HT-29 (cell line): ENCODE measurements at regions not wholly inside any gene's neighbourhood (a gene's known extent, or its start where the extent isn't known, plus 50 kb on each side); places are given as distances from the start of the nearest gene placed in this dataset.
"Not testable (repeated sequence)": the region's sequence is repeated elsewhere in the genome, so short reads cannot be mapped to it uniquely, and the experiment has no call there.

ENCODE experiments used
- DNase-seq: peaks from one replicate; pipeline ENCODE4 v3.0.0-alpha.2; 2015; ENCODE audit warnings: low spot score

- DNase-seq = no peak
Measured at GRCh38 chr3:72093270-72093991, 308.5 kb upstream of the PROK2 start.

- DNase-seq = peak; percentile 14
Measured at GRCh38 chr3:72092778-72093177, 307.8 kb upstream of the PROK2 start.

DNA sequence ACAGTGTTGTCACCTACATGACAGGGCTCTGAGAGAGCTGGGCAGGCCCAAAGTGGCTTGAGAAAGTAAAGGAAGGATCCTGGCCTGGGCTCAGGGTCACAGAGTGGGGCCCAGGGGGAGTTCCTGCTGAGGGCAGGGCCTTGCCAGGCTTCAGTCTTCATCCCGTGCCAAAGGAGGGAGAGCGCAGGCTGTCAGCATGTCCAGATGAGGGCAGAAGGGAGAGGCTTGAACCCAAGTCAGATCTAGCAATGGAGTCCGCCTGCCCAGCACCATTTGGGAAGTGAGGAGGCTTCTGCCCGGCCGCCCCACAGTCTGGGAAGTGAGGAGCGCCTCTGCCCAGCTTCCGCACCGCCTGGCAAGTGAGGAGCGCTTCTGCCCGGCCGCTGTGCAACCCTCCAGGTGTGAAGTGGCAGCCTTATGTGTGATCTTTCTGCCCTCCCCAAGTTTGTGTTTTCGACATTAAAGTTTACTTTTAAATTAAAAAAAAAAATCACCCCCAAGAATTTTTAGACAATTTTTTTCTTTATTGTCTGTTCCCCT, 303.6 kb upstream of the PROK2 start:
- DNase-seq = no peak

GRCh38 chr3:72087420-72087819, 302.5 kb upstream of the PROK2 start:
- DNase-seq = no peak

DNA sequence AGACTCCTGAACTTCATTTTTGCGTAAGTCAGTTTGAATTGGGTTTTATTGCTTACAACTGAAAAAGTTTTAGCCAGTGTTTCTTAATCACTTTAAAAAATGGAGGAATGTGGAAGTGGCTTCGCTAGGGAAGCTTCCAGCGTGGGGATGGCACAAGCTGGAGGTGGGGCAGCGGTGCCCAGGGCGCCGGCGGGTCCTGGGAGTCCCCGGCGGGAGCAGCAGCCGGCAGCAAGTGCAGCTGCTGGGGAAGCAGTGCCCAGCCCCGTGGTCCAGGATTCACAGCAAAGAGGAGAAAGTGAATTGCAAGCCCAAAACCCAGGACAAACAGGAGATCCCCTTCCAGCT, 301.8 kb upstream of the PROK2 start:
- DNase-seq = no peak

- DNase-seq = no peak
Measured at GRCh38 chr3:72086042-72086742, 301.2 kb upstream of the PROK2 start.

GRCh38 chr3:72085036-72085435, 300.1 kb upstream of the PROK2 start:
- DNase-seq = no peak

DNA sequence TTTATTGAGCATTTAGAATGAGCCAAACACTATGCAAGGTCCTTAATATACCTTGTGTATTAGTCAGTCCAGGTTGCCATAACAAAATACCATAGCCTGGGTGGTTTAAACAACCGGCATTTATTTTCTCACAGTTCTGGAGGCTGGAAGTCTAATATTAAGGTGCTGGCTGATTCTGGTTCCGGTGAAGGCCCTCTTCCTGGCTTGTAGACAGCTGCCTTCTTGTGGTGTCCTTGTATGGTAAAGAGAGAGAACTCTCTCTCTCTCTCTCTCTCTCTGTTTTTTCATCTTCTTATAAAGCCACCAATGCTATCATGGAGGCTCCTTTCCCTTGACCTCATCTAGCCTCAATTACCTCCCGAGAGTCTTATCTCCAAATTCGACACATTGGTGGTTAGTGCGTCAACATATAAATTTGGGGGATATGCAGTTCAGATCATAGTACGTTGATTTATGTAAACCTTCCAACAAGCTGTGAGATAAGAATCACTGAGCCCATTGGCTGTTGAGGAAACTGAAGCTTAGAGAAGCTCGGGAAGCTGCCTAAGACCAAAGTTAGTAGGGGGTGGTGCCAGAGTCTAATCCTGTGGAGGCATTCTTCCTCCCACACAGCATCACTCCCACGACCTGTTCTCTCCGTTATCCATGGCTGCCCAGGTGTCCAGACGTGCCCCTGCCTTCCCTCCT, 298.0 kb upstream of the PROK2 start:
- DNase-seq = no peak

- DNase-seq = no peak
Measured at GRCh38 chr3:72082186-72082715, 297.3 kb upstream of the PROK2 start.

DNA sequence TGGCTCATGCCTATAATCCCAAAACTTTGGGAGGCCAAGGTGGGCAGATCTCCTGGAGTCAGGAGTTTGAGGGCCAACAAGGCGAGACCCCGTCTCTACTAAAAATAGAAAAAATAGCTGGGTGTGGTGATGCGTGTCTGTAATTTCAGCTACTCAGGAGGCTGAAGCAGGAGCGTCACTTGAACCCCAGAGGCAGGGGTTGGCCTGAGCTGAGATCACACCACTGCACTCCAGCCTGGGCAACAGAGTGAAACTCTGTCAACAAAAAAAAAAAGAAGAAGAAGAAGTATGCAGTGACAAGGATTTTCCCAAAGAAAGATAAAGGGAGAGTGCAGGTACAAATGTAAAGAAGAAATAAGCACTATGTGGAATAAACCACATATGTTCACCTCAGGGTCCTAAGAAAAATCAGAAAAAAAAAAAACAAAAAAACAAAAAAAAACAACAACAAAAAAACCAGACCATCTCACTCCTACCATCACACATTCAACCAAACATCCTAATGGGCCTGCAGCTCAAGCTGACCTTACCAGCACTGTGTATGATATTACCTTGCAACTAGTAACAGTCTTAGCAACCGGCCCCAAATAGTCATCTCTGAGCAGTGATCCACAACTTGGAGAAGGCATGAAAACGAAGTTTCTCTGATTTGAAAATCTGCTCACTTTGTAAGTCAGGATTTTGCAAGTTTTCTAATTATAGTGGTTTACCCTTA, 296.7 kb upstream of the PROK2 start:
- DNase-seq = no peak

DNA sequence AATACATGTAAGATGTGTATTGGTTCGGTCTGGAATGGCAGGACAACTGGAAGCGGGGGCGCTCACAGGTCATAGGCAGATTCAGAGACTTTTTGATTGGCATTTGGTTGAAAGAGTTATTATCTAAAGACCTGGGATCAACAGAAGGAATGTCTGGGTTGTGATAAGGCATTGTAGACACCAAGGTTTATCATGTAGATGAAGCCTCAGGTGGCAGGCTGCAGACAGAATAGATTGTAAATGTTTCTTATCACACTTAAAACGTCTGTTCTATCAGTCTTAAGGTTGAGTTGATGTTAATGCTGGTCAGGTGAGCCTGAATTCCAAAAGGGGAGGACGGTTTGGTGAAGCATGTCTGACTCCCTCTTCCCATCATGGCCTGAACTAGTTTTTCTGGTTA, 295.9 kb upstream of the PROK2 start:
- DNase-seq = no peak

GRCh38 chr3:72080095-72080494, 295.1 kb upstream of the PROK2 start:
- no peak for DNase-seq

- DNase-seq = no peak
Measured at GRCh38 chr3:72079369-72079872, 294.5 kb upstream of the PROK2 start.

DNA sequence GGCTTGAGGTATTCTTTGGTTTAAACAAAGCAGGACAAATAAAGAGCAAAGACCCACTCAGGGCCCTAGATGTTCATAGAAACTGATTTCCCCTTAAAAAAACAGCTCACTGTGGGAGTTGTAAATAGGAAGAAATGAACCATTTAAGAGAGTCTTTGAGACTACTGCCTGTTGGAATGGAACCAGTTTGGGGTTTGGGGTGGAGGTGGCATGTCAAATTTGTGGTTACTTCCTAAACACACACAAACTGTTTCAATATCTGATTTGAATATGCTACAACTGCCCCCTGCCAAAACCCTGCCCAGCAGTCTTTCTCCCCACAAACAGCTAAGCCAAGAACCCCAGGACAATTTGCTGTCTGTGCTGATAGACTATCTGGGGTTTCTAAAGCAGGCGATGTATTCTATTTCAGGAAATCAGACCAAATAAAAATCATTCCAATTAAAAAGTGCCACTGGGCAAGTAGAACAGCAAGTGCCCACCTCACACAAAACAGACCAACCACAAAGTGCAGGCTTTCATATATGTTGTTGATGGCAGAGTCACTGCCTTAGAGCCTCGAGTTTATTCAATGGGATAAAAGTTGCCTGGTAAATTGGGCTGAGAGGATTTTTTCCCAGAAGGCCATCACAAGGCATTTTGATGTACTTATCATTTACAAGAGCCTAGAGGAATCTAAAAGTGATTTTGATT, 293.9 kb upstream of the PROK2 start:
- no peak for DNase-seq

DNA sequence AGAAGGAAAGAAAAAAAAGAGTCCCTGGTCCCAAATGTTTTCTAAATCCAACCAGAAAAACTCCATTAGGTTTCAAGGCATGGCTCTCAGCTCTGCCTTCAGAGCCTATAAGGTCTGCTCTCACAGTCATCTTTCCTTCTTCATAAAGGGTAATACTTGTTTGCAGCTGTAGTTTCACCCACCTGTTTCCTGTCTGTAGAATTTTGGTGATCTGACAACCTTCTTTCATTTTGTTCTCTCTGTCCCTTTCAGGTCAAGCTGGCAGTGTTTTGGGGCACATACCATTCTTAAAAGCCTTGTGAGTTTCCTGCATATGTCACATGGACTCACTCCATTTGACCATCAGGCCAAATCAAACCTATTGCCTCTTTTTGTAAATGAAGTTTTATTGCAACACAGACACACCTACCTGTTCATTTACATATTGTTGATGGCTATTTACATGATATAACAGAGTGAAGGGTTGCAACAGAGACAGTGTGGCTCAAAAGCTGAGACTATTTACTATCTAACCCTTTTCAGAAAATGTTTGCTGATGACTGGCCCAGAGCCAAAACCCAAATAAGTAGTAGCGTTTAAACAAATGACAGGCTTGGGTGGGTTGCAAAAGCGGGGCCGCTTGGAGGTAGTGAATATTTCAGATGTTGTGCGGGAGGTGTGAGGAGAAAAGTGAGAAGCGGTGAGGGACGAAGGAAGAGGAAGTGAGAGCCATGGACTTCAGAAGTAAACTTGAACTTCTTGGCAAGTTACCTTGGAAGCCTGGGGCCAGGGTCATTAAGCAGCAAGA, 292.7 kb upstream of the PROK2 start:
- no peak for DNase-seq

DNA sequence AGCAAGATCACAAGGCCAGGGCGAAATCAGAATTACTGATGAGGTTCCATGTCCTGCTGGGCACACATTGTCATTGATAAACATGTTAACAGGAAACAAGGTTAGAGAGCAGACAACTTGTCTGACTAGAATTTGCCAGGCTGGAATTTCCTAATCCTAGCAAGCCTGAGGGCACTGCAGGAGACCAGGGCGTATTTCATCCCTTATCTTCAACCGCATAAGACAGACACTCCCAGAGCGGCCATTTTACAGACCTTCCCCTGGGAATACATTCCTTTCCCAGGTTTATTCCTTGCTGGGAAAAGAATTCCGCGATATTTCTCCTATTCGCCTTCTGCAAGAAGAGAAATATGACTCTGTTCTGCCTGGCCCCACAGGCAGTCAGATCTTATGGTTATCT, 290.9 kb upstream of the PROK2 start:
- DNase-seq = not testable (repeated sequence)

- no peak for DNase-seq
Measured at GRCh38 chr3:72071624-72072023, 286.7 kb upstream of the PROK2 start.

GRCh38 chr3:72070005-72070404, 285.1 kb upstream of the PROK2 start:
- no peak for DNase-seq

DNA sequence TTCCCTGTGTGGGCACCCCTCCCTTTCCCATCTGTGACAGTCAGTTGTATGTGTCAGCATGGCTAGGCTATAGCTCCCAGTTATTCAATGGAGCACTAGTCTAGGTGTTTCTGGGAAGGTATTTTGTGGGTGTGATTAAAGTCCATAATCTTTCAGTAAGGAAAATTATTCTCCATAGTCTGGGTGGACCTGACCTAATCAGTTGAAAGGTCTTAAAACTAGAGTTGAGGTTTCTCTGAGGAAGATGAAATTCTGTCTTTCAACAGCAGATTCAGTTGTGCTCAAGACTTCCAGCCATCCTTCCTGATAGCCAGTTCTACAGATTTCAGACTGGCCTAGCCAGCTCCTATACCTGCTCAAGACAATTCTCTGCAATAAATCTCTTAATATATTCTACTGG, 284.6 kb upstream of the PROK2 start:
- DNase-seq = no peak

GRCh38 chr3:72068621-72069020, 283.7 kb upstream of the PROK2 start:
- DNase-seq = no peak
